ENCODE measurements at regions not wholly inside any gene's neighbourhood (a gene's known extent, or its start where the extent isn't known, plus 50 kb on each side); places are given as distances from the start of the nearest gene placed in this dataset.

DNA sequence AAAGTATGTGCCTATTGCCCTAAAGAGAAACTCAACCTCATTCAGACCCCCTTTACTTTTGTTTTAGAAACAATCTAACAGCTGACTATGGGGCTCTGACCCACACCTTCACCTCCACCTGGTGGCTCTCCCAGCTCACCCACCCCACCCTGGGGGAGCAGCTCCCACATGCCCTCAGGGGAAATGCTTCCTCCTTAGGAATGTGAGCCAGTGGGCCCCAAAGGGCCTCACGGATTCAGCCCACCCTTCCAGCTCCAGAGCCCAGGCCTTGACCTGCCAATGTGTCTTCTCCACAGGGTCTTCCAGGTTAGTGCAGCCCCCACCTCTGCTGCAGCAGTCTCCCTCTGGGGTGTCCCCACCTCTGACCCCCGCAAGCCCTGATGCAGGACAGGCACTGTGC, 680.1 kb upstream of the RAB6C start:
- TF ChIP-seq, protein P1, sequence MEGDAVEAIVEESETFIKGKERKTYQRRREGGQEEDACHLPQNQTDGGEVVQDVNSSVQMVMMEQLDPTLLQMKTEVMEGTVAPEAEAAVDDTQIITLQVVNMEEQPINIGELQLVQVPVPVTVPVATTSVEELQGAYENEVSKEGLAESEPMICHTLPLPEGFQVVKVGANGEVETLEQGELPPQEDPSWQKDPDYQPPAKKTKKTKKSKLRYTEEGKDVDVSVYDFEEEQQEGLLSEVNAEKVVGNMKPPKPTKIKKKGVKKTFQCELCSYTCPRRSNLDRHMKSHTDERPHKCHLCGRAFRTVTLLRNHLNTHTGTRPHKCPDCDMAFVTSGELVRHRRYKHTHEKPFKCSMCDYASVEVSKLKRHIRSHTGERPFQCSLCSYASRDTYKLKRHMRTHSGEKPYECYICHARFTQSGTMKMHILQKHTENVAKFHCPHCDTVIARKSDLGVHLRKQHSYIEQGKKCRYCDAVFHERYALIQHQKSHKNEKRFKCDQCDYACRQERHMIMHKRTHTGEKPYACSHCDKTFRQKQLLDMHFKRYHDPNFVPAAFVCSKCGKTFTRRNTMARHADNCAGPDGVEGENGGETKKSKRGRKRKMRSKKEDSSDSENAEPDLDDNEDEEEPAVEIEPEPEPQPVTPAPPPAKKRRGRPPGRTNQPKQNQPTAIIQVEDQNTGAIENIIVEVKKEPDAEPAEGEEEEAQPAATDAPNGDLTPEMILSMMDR (conservative IDR thresholded peaks at IDR 0.05; ENCODE audit: low read length): no peak
- no peak overlapping the region for H3K4me3 ChIP-seq (ENCODE audit: low read length)
- DNase-seq (ENCODE audit: low read depth): no peak

DNA sequence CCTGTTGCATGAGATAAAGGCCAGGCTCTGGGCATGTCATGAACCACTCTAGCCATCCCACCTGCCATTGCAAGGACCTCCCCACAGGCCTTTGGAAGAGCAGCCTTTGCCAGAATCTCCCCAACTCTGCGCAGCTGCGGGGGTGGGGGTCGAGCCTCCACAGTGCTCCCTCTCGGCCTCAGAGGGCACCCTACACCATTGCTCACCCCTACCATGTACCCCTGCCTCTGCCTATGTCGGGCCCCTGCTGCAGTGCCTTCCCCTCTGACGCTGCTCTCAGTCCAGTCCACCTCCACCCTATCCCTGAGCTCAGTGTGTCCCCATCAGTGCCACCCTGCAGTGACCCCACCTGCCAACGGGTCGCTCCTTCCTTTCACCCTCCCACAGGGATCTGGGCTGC, 679.7 kb upstream of the RAB6C start:
- no peak overlapping the region for H3K4me3 ChIP-seq (ENCODE audit: low read length)
- DNase-seq (ENCODE audit: low read depth): no peak
- TF ChIP-seq, protein P1 (conservative IDR thresholded peaks at IDR 0.05; ENCODE audit: low read length): no peak

DNA sequence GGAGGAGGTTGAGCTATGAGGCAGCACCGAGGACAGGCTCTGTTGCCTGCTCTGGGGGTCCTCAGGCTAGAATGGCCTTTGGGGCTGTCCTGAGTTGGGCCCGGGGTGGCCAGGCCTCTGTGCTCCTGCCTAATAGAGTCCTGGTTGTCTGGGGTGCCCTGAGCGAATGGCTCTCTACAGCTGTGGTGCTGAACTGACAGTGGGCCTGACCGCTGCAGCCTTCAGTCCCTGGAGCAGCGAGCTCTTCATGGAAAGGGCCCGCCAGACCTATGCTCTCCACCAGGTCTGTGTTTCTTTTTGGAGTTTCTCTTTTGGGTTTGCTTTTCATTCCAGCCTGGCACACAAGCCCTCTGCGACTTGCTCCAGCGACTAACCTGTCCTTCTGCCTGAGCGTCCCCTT, 679.0 kb upstream of the RAB6C start:
- no peak for DNase-seq (ENCODE audit: low read depth)
- H3K4me3 ChIP-seq (ENCODE audit: low read length): no peak overlapping the region
- TF ChIP-seq, protein P1 (conservative IDR thresholded peaks at IDR 0.05; ENCODE audit: low read length): no peak

- H3K4me3 ChIP-seq (ENCODE audit: low read length): no peak overlapping the region
- TF ChIP-seq, protein P1 (conservative IDR thresholded peaks at IDR 0.05; ENCODE audit: low read length): no peak
- DNase-seq (ENCODE audit: low read depth): peak; percentile 12
These were observed 678.0 kb upstream of the RAB6C start for GRCh38 chr2:129301431-129301913.

DNA sequence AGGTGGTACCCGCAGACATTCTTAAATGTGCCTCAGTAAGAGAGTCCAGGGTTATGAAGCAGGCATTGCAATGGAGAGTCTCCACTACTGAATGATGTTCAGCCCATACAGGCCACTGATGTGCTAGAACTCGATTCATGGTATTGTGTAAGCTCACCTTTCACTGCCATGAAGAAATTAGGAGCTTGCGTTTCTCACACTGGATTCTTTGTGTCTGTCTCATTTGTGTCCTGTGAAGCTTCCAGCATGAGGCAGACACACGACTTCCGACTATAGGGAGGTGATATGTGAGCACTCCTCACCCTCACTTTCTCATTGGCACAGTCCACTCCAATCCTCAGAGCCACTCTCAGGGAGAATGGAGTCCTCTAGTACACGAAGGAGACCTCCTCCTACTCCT, 677.4 kb upstream of the RAB6C start:
- TF ChIP-seq, protein P1 (conservative IDR thresholded peaks at IDR 0.05; ENCODE audit: low read length): no peak
- DNase-seq (ENCODE audit: low read depth): no peak
- H3K4me3 ChIP-seq (ENCODE audit: low read length): no peak overlapping the region

- no peak for DNase-seq (ENCODE audit: low read depth)
- TF ChIP-seq, protein P1 (conservative IDR thresholded peaks at IDR 0.05; ENCODE audit: low read length): no peak
- H3K4me3 ChIP-seq (ENCODE audit: low read length): no peak overlapping the region
These were observed 676.8 kb upstream of the RAB6C start for GRCh38 chr2:129302561-129303183.

DNA sequence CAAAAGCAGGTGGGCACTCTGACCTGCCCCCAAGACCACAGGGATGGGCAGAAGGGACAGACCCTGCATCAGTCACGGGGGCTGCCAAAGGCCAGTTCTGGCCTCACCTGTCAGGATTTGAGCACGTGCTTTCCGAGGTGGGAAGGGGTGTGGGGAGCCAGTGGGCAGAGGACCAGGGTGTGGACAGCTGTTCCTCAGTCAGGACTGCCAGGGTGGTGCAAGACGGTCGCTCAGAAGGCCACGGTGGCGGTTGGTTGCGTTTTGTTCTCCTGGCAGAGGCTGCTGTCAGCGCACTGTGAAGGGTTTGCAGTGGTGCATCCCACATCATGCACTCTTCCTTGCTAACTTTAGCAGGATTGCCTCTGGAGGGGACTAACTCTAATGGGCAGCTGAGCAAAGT, 665.3 kb upstream of the RAB6C start:
- DNase-seq (ENCODE audit: low read depth): no peak
- TF ChIP-seq, protein P1 (conservative IDR thresholded peaks at IDR 0.05; ENCODE audit: low read length): no peak
- no peak overlapping the region for H3K4me3 ChIP-seq (ENCODE audit: low read length)

Measured in AG10803 (cell line).